MM.1S (cell line): ENCODE measurements at regions not wholly inside any gene's neighbourhood (a gene's known extent, or its start where the extent isn't known, plus 50 kb on each side); places are given as distances from the start of the nearest gene placed in this dataset.

Experiments
- DNase-seq: peaks from one replicate; pipeline ENCODE4 v3.0.0-alpha.2; 2015
- H2AFZ ChIP-seq: fragments of 300-600 bp; sonication (generic); 2 replicates; pipeline ENCODE4 v1.6.0; 2016; ENCODE audit warnings: antibody characterized with exemption, low read length
- H3F3A ChIP-seq: fragments of 300-600 bp; sonication (generic); 2 replicates; pipeline ENCODE4 v1.6.1; 2016; ENCODE audit warnings: mild to moderate bottlenecking, antibody characterized with exemption, low read length, moderate library complexity, mixed read lengths; ENCODE audit not compliant: insufficient read depth
- H3K27ac ChIP-seq: fragments of 300-600 bp; sonication (generic); 2 replicates; pipeline ENCODE4 v1.5.1; 2016; ENCODE audit warnings: mild to moderate bottlenecking, low read length
- H3K27me3 ChIP-seq: fragments of 300-600 bp; sonication (generic); replicated peaks from 2 replicates; pipeline ENCODE4 v1.6.0; 2016; ENCODE audit warnings: low read length; ENCODE audit not compliant: insufficient read depth
- H3K36me3 ChIP-seq: fragments of 300-600 bp; sonication (generic); replicated peaks from 2 replicates; pipeline ENCODE4 v1.6.1; 2016; ENCODE audit warnings: mild to moderate bottlenecking, low read length, mixed read lengths; ENCODE audit not compliant: insufficient read depth
- H3K4me1 ChIP-seq: fragments of 300-600 bp; sonication (generic); 2 replicates; pipeline ENCODE4 v1.6.1; 2016; ENCODE audit warnings: low read length, mixed read lengths
- H3K4me2 ChIP-seq: fragments of 300-600 bp; sonication (generic); 2 replicates; pipeline ENCODE4 v1.6.0; 2016; ENCODE audit warnings: low read depth, low read length
- H3K4me3 ChIP-seq: fragments of 300-600 bp; sonication (generic); 2 replicates; pipeline ENCODE4 v1.5.1; 2016; ENCODE audit warnings: low read length, mixed read lengths
- H3K79me2 ChIP-seq: fragments of 300-600 bp; sonication (generic); 2 replicates; pipeline ENCODE4 v1.6.1; 2016; ENCODE audit warnings: mixed run types, low read length, mixed read lengths
- H3K9ac ChIP-seq: fragments of 300-600 bp; sonication (generic); 2 replicates; pipeline ENCODE4 v1.6.1; 2016; ENCODE audit warnings: low read length, mixed read lengths
- H3K9me2 ChIP-seq: fragments of 300-600 bp; sonication (generic); replicated peaks from 2 replicates; pipeline ENCODE4 v1.6.1; 2016; ENCODE audit warnings: mild to moderate bottlenecking, low read length, mixed read lengths; ENCODE audit not compliant: insufficient read depth
- H3K9me3 ChIP-seq: fragments of 300-600 bp; sonication (generic); replicated peaks from 2 replicates; pipeline ENCODE4 v1.6.1; 2016; ENCODE audit warnings: mild to moderate bottlenecking, low read length, mixed read lengths; ENCODE audit not compliant: insufficient read depth
- H4K20me1 ChIP-seq: fragments of 300-600 bp; sonication (generic); 2 replicates; pipeline ENCODE4 v1.6.1; 2016; ENCODE audit warnings: mild to moderate bottlenecking, low read length, moderate library complexity, mixed read lengths; ENCODE audit not compliant: insufficient read depth
- EZH2 ChIP-seq: fragments of 300-600 bp; sonication (generic); optimal IDR thresholded peaks from 2 replicates; pipeline ENCODE3; 2017; ENCODE audit warnings: low read depth, mild to moderate bottlenecking, antibody characterized with exemption, low read length, mixed read lengths
- EZH2phosphoT487 ChIP-seq: fragments of 300-600 bp; sonication (generic); IDR thresholded peaks from 2 replicates; pipeline ENCODE4 v1.6.1; 2018; ENCODE audit warnings: antibody characterized with exemption, low read length
- TF ChIP-seq, protein P1 (sequence below): fragments of 300-600 bp; sonication (generic); IDR thresholded peaks from 2 replicates; pipeline ENCODE4 v1.5.1; 2016; ENCODE audit warnings: antibody characterized with exemption, low read length, mixed read lengths

DNA sequence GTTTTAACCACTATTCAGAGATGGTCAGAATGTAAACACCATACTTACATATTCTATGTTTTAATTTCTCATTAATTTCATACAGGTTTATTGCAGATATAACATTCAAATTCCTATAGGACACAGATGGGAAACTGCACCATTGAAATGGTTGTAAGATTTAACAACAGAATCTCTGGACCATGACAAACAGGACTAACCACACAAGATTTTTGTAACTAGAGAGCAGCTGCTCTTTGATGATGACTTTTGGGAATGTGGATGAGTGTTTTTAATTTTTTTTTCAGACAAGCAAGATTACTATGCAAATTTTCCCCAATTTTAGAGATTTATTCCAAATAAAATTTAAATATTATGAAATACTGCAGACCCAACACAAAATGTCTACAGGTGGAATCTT, 610.2 kb downstream of the PCDH18 start:
- no peak overlapping the region for H3K9ac ChIP-seq
- H3K79me2 ChIP-seq, result no peaks in the 10 kb centered on the region
- no peaks in the 10 kb centered on the region for H3K27me3 ChIP-seq
- H4K20me1 ChIP-seq, result no peaks in the 10 kb centered on the region
- H2AFZ ChIP-seq, result no peak overlapping the region
- H3K27ac ChIP-seq, result no peak overlapping the region
- H3F3A ChIP-seq, result no peaks in the 10 kb centered on the region
- H3K4me3 ChIP-seq, result no peak overlapping the region
- no peak for DNase-seq
- no peaks in the 10 kb centered on the region for H3K36me3 ChIP-seq
- no peaks in the 10 kb centered on the region for H3K4me1 ChIP-seq
- TF ChIP-seq, protein P1, sequence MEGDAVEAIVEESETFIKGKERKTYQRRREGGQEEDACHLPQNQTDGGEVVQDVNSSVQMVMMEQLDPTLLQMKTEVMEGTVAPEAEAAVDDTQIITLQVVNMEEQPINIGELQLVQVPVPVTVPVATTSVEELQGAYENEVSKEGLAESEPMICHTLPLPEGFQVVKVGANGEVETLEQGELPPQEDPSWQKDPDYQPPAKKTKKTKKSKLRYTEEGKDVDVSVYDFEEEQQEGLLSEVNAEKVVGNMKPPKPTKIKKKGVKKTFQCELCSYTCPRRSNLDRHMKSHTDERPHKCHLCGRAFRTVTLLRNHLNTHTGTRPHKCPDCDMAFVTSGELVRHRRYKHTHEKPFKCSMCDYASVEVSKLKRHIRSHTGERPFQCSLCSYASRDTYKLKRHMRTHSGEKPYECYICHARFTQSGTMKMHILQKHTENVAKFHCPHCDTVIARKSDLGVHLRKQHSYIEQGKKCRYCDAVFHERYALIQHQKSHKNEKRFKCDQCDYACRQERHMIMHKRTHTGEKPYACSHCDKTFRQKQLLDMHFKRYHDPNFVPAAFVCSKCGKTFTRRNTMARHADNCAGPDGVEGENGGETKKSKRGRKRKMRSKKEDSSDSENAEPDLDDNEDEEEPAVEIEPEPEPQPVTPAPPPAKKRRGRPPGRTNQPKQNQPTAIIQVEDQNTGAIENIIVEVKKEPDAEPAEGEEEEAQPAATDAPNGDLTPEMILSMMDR, result no peak
- TF ChIP-seq EZH2, result no peak
- TF ChIP-seq EZH2phosphoT487, result no peak
- no peak overlapping the region for H3K4me2 ChIP-seq
- H3K9me2 ChIP-seq, result no peaks in the 10 kb centered on the region
- no peaks in the 10 kb centered on the region for H3K9me3 ChIP-seq

DNA sequence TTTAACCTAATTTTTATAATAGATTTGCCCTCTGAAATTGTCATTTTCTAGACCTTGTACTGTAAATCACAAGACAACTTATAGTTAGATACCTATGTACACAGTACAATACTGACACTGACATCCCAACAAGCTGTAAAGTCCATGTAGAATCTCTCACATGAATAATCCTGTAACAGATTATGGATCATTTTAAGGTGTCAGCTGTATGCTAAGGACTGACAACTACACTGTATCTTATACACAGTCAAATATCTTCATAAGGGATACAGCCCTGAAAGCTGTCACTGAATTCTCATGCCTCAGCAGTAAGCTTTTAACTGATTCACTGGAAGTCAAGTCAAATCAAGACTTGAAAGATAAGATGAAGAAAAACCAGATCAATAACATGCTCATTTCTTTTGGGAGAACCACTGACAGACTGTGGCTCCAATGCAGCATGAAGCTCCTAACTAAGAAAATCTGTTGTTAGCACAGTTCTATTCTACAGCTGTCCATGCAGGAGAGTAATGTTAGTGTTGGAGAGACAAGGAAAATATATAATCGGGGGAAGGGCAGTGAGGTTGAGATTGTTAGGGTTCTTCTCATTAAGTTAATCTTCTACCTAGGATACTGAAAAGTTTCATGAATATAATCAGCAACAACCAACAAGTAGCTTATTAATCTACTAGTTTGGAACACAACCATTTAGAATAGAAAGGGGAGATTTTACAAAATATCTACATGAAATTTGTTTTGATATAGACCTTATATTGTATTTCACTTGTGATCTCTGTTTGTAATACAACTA, 612.0 kb downstream of the PCDH18 start:
- Histone ChIP-seq H3K79me2 (no peaks in the 10 kb centered on the region), H2AFZ (no peak overlapping the region), H3K27ac (no peak overlapping the region), H3K27me3 (no peaks in the 10 kb centered on the region), H3K4me1 (no peaks in the 10 kb centered on the region), H3K4me3 (no peak overlapping the region), H4K20me1 (no peaks in the 10 kb centered on the region), H3K36me3 (no peaks in the 10 kb centered on the region), H3K9ac (no peak overlapping the region), H3K9me2 (no peaks in the 10 kb centered on the region), H3K9me3 (no peaks in the 10 kb centered on the region), H3F3A (no peaks in the 10 kb centered on the region), H3K4me2 (no peak overlapping the region)
- TF ChIP-seq, protein P1, result no peak
- TF ChIP-seq EZH2phosphoT487 (no peak), EZH2 (no peak)
- no peak for DNase-seq

DNA sequence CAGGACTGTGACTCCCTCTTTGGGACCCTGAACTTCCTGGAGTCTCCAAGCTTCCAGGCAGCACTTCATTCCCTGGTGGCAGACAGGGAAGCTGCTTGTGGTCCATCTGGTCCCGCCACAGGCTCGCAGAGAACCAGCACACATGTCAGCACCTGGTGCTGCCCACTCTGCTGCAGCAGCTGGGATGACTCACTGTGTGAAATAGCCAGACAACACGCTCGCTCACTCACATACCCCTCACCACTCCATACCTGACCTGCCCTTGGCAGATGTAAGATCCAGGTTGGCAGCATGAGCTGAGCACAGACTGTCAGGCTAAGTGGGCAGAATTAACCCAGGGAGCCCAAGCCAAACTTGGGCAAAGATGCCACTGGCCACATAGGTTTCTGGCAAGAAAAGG, 613.5 kb downstream of the PCDH18 start:
- no peaks in the 10 kb centered on the region for H3K4me1 ChIP-seq
- H3K79me2 ChIP-seq, result no peaks in the 10 kb centered on the region
- no peaks in the 10 kb centered on the region for H3K9me3 ChIP-seq
- H2AFZ ChIP-seq, result no peak overlapping the region
- no peak overlapping the region for H3K27ac ChIP-seq
- TF ChIP-seq EZH2phosphoT487 (no peak), EZH2 (no peak)
- TF ChIP-seq, protein P1, result no peak
- no peaks in the 10 kb centered on the region for H3K36me3 ChIP-seq
- H3K27me3 ChIP-seq, result no peaks in the 10 kb centered on the region
- no peak overlapping the region for H3K4me3 ChIP-seq
- no peaks in the 10 kb centered on the region for H4K20me1 ChIP-seq
- DNase-seq, result no peak
- no peaks in the 10 kb centered on the region for H3F3A ChIP-seq
- no peak overlapping the region for H3K9ac ChIP-seq
- no peaks in the 10 kb centered on the region for H3K9me2 ChIP-seq
- H3K4me2 ChIP-seq, result no peak overlapping the region
